Endothelial cell of umbilical vein (primary cell): ENCODE measurements at regions not wholly inside any gene's neighbourhood (a gene's known extent, or its start where the extent isn't known, plus 50 kb on each side); places are given as distances from the start of the nearest gene placed in this dataset.

Source experiments
- BruUV-seq: library from RNA; stranded (reverse); fragments of 400-500 nt; replicated peaks from 2 replicates; lab custom pipeline; 2021; lab: Mats Ljungman, UMichigan
- CTCF ChIA-PET: fragments of 300-600, 350-600 bp; sonication (Branson Sonifier 250); formaldehyde crosslinking; loops from one replicate; lab custom pipeline; 2021; ENCODE audit warnings: antibody characterized with exemption, inconsistent platforms; lab: Charles Lee
- POLR2A ChIA-PET: fragments of 300-600, 350-600 bp; sonication (Branson Sonifier 250); formaldehyde crosslinking; loops from one replicate; lab custom pipeline; 2021; ENCODE audit warnings: antibody characterized with exemption, inconsistent platforms; lab: Charles Lee
- DNase-seq: peaks from one replicate; pipeline ENCODE4 v3.0.0-alpha.2; 2011; ENCODE audit warnings: low read depth, low spot score
- FAIRE-seq: peaks from 2 replicates; lab custom pipeline; 2011; peaks lifted over from hg19 to GRCh38; lab: Jason Lieb, UNC
- H2AFZ ChIP-seq: 2 replicates; pipeline ENCODE4 v1.6.0; 2012; ENCODE audit warnings: low read depth, low read length, control low read depth, inconsistent platforms
- H3K27ac ChIP-seq: 2 replicates; pipeline ENCODE4 v1.5.1; 2011; ENCODE audit warnings: low read depth, mild to moderate bottlenecking, control low read depth, low read length, moderate library complexity; ENCODE audit not compliant: insufficient read depth
- H3K27me3 ChIP-seq, 2 experiments: 2 replicates each; pipeline versions ENCODE4 v1.6.0 to v1.6.1; 2011; ENCODE audit warnings: low read length in 2 of 2, mixed read lengths in 1 of 2; ENCODE audit not compliant: control insufficient read depth in 2 of 2, insufficient read depth in 2 of 2
- H3K36me3 ChIP-seq, 2 experiments: 2 replicates in 1 of 2; 3 replicates in 1 of 2; pipeline ENCODE4 v1.5.1; 2011; ENCODE audit warnings: low read length in 2 of 2, mild to moderate bottlenecking in 1 of 2, moderate library complexity in 1 of 2; ENCODE audit not compliant: control insufficient read depth in 2 of 2, insufficient read depth in 2 of 2; ENCODE audit errors: extremely low read depth in 1 of 2
- H3K4me1 ChIP-seq: 3 replicates; pipeline ENCODE4 v1.5.1; 2011; ENCODE audit warnings: mild to moderate bottlenecking, low read length; ENCODE audit not compliant: control insufficient read depth, insufficient read depth; ENCODE audit errors: extremely low read depth
- H3K4me2 ChIP-seq: 2 replicates; pipeline ENCODE4 v1.6.1; 2011; ENCODE audit warnings: low read length, control low read depth, mixed read lengths; ENCODE audit not compliant: insufficient read depth
- H3K4me3 ChIP-seq, 3 experiments: fragments of 200-600 bp in 1 of 3; sonication (generic), shearing (Covaris generic) in 1 of 3; replicated peaks in 1 of 3; 2 replicates each; pipeline ENCODE4 v1.5.1; 2011 to 2016; ENCODE audit warnings: control low read depth in 3 of 3, low read length in 3 of 3, mild to moderate bottlenecking in 2 of 3, inconsistent platforms in 1 of 3, low read depth in 1 of 3, moderate library complexity in 1 of 3; ENCODE audit not compliant: insufficient read depth in 1 of 3
- H3K79me2 ChIP-seq: 2 replicates; pipeline ENCODE4 v1.6.0; 2012; ENCODE audit warnings: low read length, inconsistent platforms; ENCODE audit not compliant: control insufficient read depth, insufficient read depth
- H3K9ac ChIP-seq: replicated peaks from 2 replicates; pipeline ENCODE3; 2011; ENCODE audit warnings: low read length, control low read depth; ENCODE audit not compliant: insufficient read depth; ENCODE audit errors: extremely low read depth
- H3K9me1 ChIP-seq: replicated peaks from 3 replicates; pipeline ENCODE4 v1.6.0; 2011; ENCODE audit warnings: mild to moderate bottlenecking, low read length; ENCODE audit not compliant: control insufficient read depth, insufficient read depth; ENCODE audit errors: extremely low read depth
- H3K9me3 ChIP-seq: replicated peaks from 2 replicates; pipeline ENCODE4 v1.5.1; 2012; ENCODE audit warnings: low read length, inconsistent platforms; ENCODE audit not compliant: control insufficient read depth, insufficient read depth
- H4K20me1 ChIP-seq: replicated peaks from 2 replicates; pipeline ENCODE3; 2011; ENCODE audit warnings: mild to moderate bottlenecking, low read length; ENCODE audit not compliant: control insufficient read depth, insufficient read depth; ENCODE audit errors: extremely low read depth
- CTCF ChIP-seq, 2 donors: IDR thresholded peaks; 1 replicate in 1 of 2; 2 replicates in 1 of 2; pipeline ENCODE4 v1.5.1; 2011; ENCODE audit warnings: low read length in 2 of 2, mild to moderate bottlenecking in 2 of 2, moderate library complexity in 2 of 2, control low read depth in 1 of 2, inconsistent platforms in 1 of 2, low read depth in 1 of 2; ENCODE audit not compliant: insufficient read depth in 1 of 2; ENCODE audit errors: extremely low read depth in 1 of 2
- EZH2 ChIP-seq: IDR thresholded peaks from 2 replicates; pipeline ENCODE4 v1.6.1; 2012; ENCODE audit warnings: borderline replicate concordance, low read depth, mild to moderate bottlenecking, moderate library complexity, low read length, inconsistent platforms; ENCODE audit not compliant: severe bottlenecking
- FOS ChIP-seq: IDR thresholded peaks from 2 replicates; pipeline ENCODE4 v1.6.1; 2011; ENCODE audit warnings: mild to moderate bottlenecking, low read length, moderate library complexity, borderline replicate concordance; ENCODE audit not compliant: insufficient read depth
- GATA2 ChIP-seq: IDR thresholded peaks from 2 replicates; pipeline ENCODE4 v1.7.0; 2011; ENCODE audit warnings: low read depth, mild to moderate bottlenecking, moderate library complexity, mixed read lengths, low read length; ENCODE audit not compliant: insufficient read length, insufficient read depth
- JUN ChIP-seq: IDR thresholded peaks from 2 replicates; pipeline ENCODE4 v1.6.1; 2011; ENCODE audit warnings: borderline replicate concordance, low read depth; ENCODE audit not compliant: insufficient read length, insufficient read depth
- MAX ChIP-seq: IDR thresholded peaks from 2 replicates; pipeline ENCODE4 v1.6.1; 2011; ENCODE audit not compliant: insufficient read depth, insufficient read length
- MYC ChIP-seq: IDR thresholded peaks from one replicate; pipeline ENCODE4 v1.6.1; 2011; ENCODE audit warnings: mild to moderate bottlenecking, low read depth, low read length
- POLR2A ChIP-seq: IDR thresholded peaks from 2 replicates; pipeline ENCODE4 v1.6.1; 2012; ENCODE audit warnings: low read depth, mild to moderate bottlenecking, control low read depth, low read length
- POLR2AphosphoS5 ChIP-seq: IDR thresholded peaks from 2 replicates; pipeline ENCODE4 v1.6.1; 2012; ENCODE audit warnings: low read depth, mild to moderate bottlenecking, control low read depth, low read length, moderate library complexity; ENCODE audit not compliant: insufficient read depth
- dilution Hi-C: fragments of 300-500 bp; cut with MboI; formaldehyde crosslinking; loops from one replicate; pipeline ENCODE4 v1.15.0; 2019; ENCODE audit warnings: low sequenced_read_pairs; ENCODE audit not compliant: extremely low pct_ligation_motif_present
- intact Hi-C: fragments of 100-400 bp; cut with micrococcal nuclease; formaldehyde crosslinking; loops from one replicate; pipeline ENCODE4 v1.10.0; 2022

- Histone ChIP-seq H3K27ac (no peak overlapping the region), H3K36me3 (no peaks in the 10 kb centered on the region), H3K4me3 (no peak overlapping the region), H3K9ac (no peak overlapping the region), H3K9me3 (no peaks in the 10 kb centered on the region), H3K79me2 (no peaks in the 10 kb centered on the region), H3K27me3 (no peaks in the 10 kb centered on the region), H3K4me2 (no peak overlapping the region), H4K20me1 (no peaks in the 10 kb centered on the region), H3K4me1 (no peaks in the 10 kb centered on the region), H3K9me1 (no peaks in the 10 kb centered on the region), H2AFZ (no peak overlapping the region)
- intact Hi-C loops, result no loop called here
- ChIA-PET POLR2A (no interaction called here), CTCF (no interaction called here)
- FAIRE-seq, result no peak
- TF ChIP-seq MAX (no peak), GATA2 (no peak), FOS (no peak), POLR2AphosphoS5 (no peak), EZH2 (no peak), POLR2A (no peak), JUN (no peak), CTCF (IDR thresholded peaks at IDR 0.05; ENCODE audit: extremely low read depth in 1 of 2, insufficient read depth in 1 of 2, low read depth in 1 of 2, low read length in 2 of 2) (no peak), MYC (no peak)
- dilution Hi-C loops, result no loop called here
- BruUV-seq, result no TSS peak
- DNase-seq, result no peak
These were observed 81.6 kb upstream of the EZR start for GRCh38 chr6:158900663-158901312.
